T-cell (primary cell): ENCODE measurements at regions not wholly inside any gene's neighbourhood (a gene's known extent, or its start where the extent isn't known, plus 50 kb on each side); places are given as distances from the start of the nearest gene placed in this dataset.

Experiments used
- ATAC-seq, 4 experiments: fragments of 200-7000 bp in 3 of 4; fragments of 150-1000 bp in 1 of 4; cut with Tn5 transposase; replicated peaks in 1 of 4; 1 replicate in 3 of 4; 2 replicates in 1 of 4; pipeline ENCODE4 v1.10.0; 2021; ENCODE audit warnings: moderate library complexity in 3 of 4, mild to moderate bottlenecking in 2 of 4, moderate number of reproducible peaks in 1 of 4
- CTCF ChIA-PET, 2 donors: fragments of 300-600 bp; sonication (Branson Sonifier 250); formaldehyde crosslinking; loops; one replicate each; lab custom pipeline; 2022; ENCODE audit warnings: antibody characterized with exemption in 2 of 2; lab: Charles Lee
- POLR2A ChIA-PET, 2 donors: fragments of 300-600 bp; sonication (Branson Sonifier 250); formaldehyde crosslinking; loops; one replicate each; lab custom pipeline; 2022; ENCODE audit warnings: antibody characterized with exemption in 2 of 2; lab: Charles Lee
- DNase-seq, 35 experiments: peaks; one replicate each; pipeline versions ENCODE4 v3.0.0 to v3.0.0-alpha.2; 2013 to 2023
- H3K27ac ChIP-seq: one replicate; pipeline ENCODE4 v1.5.1; 2013; ENCODE audit warnings: low read length
- H3K27me3 ChIP-seq, 2 experiments: replicated peaks in 1 of 2; 1 replicate in 1 of 2; 2 replicates in 1 of 2; pipeline versions ENCODE4 v1.6.1 to v1.7.0; 2013; ENCODE audit warnings: low read length in 1 of 2, mixed read lengths in 1 of 2; ENCODE audit not compliant: control insufficient read depth in 2 of 2, insufficient read depth in 2 of 2; ENCODE audit errors: extremely low read depth in 1 of 2
- H3K36me3 ChIP-seq, 2 donors: 1 replicate in 1 of 2; 2 replicates in 1 of 2; pipeline versions ENCODE4 v1.6.1 to v1.7.0; 2013; ENCODE audit warnings: low read length in 1 of 2; ENCODE audit not compliant: control insufficient read depth in 2 of 2, insufficient read depth in 1 of 2; ENCODE audit errors: extremely low read depth in 1 of 2
- H3K4me1 ChIP-seq, 2 experiments: 1 replicate in 1 of 2; 2 replicates in 1 of 2; pipeline versions ENCODE4 v1.6.1 to v1.7.0; 2013; ENCODE audit warnings: low read length in 2 of 2, mixed read lengths in 1 of 2; ENCODE audit not compliant: insufficient read depth in 2 of 2, control insufficient read depth in 1 of 2; ENCODE audit errors: extremely low read depth in 1 of 2
- H3K4me3 ChIP-seq, 2 donors: 1 replicate in 1 of 2; 2 replicates in 1 of 2; pipeline versions ENCODE4 v1.5.1 to v1.7.0; 2013; ENCODE audit warnings: mild to moderate bottlenecking in 2 of 2, low read length in 1 of 2, moderate library complexity in 1 of 2; ENCODE audit not compliant: control insufficient read depth in 1 of 2; ENCODE audit errors: extremely low read depth in 1 of 2
- H3K9me3 ChIP-seq: 2 replicates; pipeline ENCODE4 v1.7.0; 2013
- H3K27ac Mint-ChIP-seq, 2 donors: one replicate each; pipeline ENCODE4 v1.8.0; 2020 to 2021; ENCODE audit warnings: mild to moderate bottlenecking in 2 of 2, mixed read lengths in 2 of 2
- H3K27me3 Mint-ChIP-seq, 2 donors: one replicate each; pipeline ENCODE4 v1.8.0; 2021 to 2022; ENCODE audit warnings: mixed read lengths in 2 of 2
- H3K36me3 Mint-ChIP-seq: one replicate; pipeline ENCODE4 v1.8.0; 2021; ENCODE audit warnings: mixed read lengths
- H3K4me1 Mint-ChIP-seq, 3 donors: one replicate each; pipeline ENCODE4 v1.8.0; 2020 to 2022; ENCODE audit warnings: mixed read lengths in 3 of 3, mild to moderate bottlenecking in 1 of 3
- H3K4me3 Mint-ChIP-seq, 3 donors: one replicate each; pipeline ENCODE4 v1.8.0; 2020 to 2022; ENCODE audit warnings: mild to moderate bottlenecking in 3 of 3, mixed read lengths in 3 of 3, moderate library complexity in 3 of 3
- H3K9me3 Mint-ChIP-seq, 3 donors: one replicate each; pipeline ENCODE4 v1.8.0; 2020 to 2022; ENCODE audit warnings: mixed read lengths in 3 of 3
- WGBS: methylation state at CpG from one replicate; pipeline ENCODE4 v1.1.5; 2013; ENCODE audit warnings: missing lambda C conversion rate; ENCODE audit not compliant: insufficient coverage; 5-methylcytosine and 5-hydroxymethylcytosine counted together

GRCh38 chr13:55583953-55584593 is 1556.6 kb upstream of the PRR20A start:
- Mint-ChIP-seq H3K27ac (no peak overlapping the region), H3K4me1 (no peaks in the 10 kb centered on the region), H3K27me3 (no peaks in the 10 kb centered on the region), H3K9me3 (peaks cover 22 to 24% (median 24%) of the 10 kb centered on the region in 3 donors), H3K36me3 (no peaks in the 10 kb centered on the region), H3K4me3 (no peak overlapping the region)
- no peaks in the 10 kb centered on the region for H3K36me3 ChIP-seq
- H3K27ac ChIP-seq: no peak overlapping the region
- no peak overlapping the region for H3K4me3 ChIP-seq
- WGBS: no CpG with 5 or more reads among the region's 6 CpGs
- H3K4me1 ChIP-seq: no peaks in the 10 kb centered on the region
- no peaks in the 10 kb centered on the region for H3K27me3 ChIP-seq
- no peak for DNase-seq
- H3K9me3 ChIP-seq: no peaks in the 10 kb centered on the region
- POLR2A ChIA-PET: no interaction called here
- CTCF ChIA-PET: no interaction called here
- no peak for ATAC-seq

GRCh38 chr13:55602784-55603183 is 1537.9 kb upstream of the PRR20A start:
- Histone ChIP-seq H3K4me3 (no peak overlapping the region), H3K4me1 (no peaks in the 10 kb centered on the region), H3K27me3 (no peaks in the 10 kb centered on the region), H3K27ac (no peak overlapping the region), H3K9me3 (peaks cover 2% of the 10 kb centered on the region), H3K36me3 (no peaks in the 10 kb centered on the region)
- no peak for ATAC-seq
- DNase-seq: no peak
- no peak overlapping the region for H3K4me3 Mint-ChIP-seq
- no peaks in the 10 kb centered on the region for H3K4me1 Mint-ChIP-seq
- peaks cover 0 to 4% (median 2%) of the 10 kb centered on the region in 3 donors for H3K9me3 Mint-ChIP-seq
- H3K27ac Mint-ChIP-seq: no peak overlapping the region
- ChIA-PET CTCF (no interaction called here), POLR2A (no interaction called here)
- H3K27me3 Mint-ChIP-seq: no peaks in the 10 kb centered on the region
- H3K36me3 Mint-ChIP-seq: no peaks in the 10 kb centered on the region
- no CpG with 5 or more reads among the region's 1 CpG for WGBS

GRCh38 chr13:55606045-55606665 is 1534.6 kb upstream of the PRR20A start:
- H3K4me3 Mint-ChIP-seq: no peak overlapping the region
- WGBS: 92% methylated on average over 19 of the region's 20 CpGs
- no peak overlapping the region for H3K27ac Mint-ChIP-seq
- no peaks in the 10 kb centered on the region for H3K4me1 Mint-ChIP-seq
- Histone ChIP-seq H3K4me3 (no peak overlapping the region), H3K27me3 (no peaks in the 10 kb centered on the region), H3K9me3 (peaks cover 3% of the 10 kb centered on the region), H3K36me3 (no peaks in the 10 kb centered on the region), H3K27ac (no peak overlapping the region), H3K4me1 (no peaks in the 10 kb centered on the region)
- H3K36me3 Mint-ChIP-seq: no peaks in the 10 kb centered on the region
- ATAC-seq: no peak
- no peaks in the 10 kb centered on the region for H3K27me3 Mint-ChIP-seq
- H3K9me3 Mint-ChIP-seq: peaks cover 3 to 12% (median 11%) of the 10 kb centered on the region in 3 donors
- POLR2A ChIA-PET: no interaction called here
- DNase-seq: no peak
- CTCF ChIA-PET: no interaction called here

GRCh38 chr13:55613429-55614187 is 1527.1 kb upstream of the PRR20A start:
- Histone ChIP-seq H3K27me3 (no peaks in the 10 kb centered on the region), H3K27ac (no peak overlapping the region), H3K4me1 (no peaks in the 10 kb centered on the region), H3K4me3 (no peak overlapping the region), H3K9me3 (no peaks in the 10 kb centered on the region), H3K36me3 (no peaks in the 10 kb centered on the region)
- no peaks in the 10 kb centered on the region for H3K27me3 Mint-ChIP-seq
- H3K9me3 Mint-ChIP-seq: peaks cover 3 to 15% (median 10%) of the 10 kb centered on the region in 3 donors
- POLR2A ChIA-PET: interaction anchor here in 1 of 2 donors (0.7 kb wide), 1 partner anchor 51 kb away, joined by 3 read pairs; no protein-coding TSS in a partner anchor
- no peak overlapping the region for H3K27ac Mint-ChIP-seq
- no peak overlapping the region for H3K4me3 Mint-ChIP-seq
- no peaks in the 10 kb centered on the region for H3K4me1 Mint-ChIP-seq
- no peak for DNase-seq
- H3K36me3 Mint-ChIP-seq: no peaks in the 10 kb centered on the region
- no peak for ATAC-seq
- CTCF ChIA-PET: no interaction called here
- WGBS: no CpG with 5 or more reads among the region's 4 CpGs

- H3K4me1 ChIP-seq: no peaks in the 10 kb centered on the region
- Mint-ChIP-seq H3K36me3 (no peaks in the 10 kb centered on the region), H3K9me3 (peaks cover 0 to 14% (median 8%) of the 10 kb centered on the region in 3 donors), H3K4me3 (no peak overlapping the region), H3K27me3 (no peaks in the 10 kb centered on the region), H3K27ac (no peak overlapping the region), H3K4me1 (no peaks in the 10 kb centered on the region)
- no peaks in the 10 kb centered on the region for H3K27me3 ChIP-seq
- no peak for ATAC-seq
- H3K4me3 ChIP-seq: no peak overlapping the region
- POLR2A ChIA-PET: no interaction called here
- no peaks in the 10 kb centered on the region for H3K36me3 ChIP-seq
- H3K27ac ChIP-seq: no peak overlapping the region
- no peak for DNase-seq
- WGBS: no CpG with 5 or more reads among the region's 1 CpG
- no peaks in the 10 kb centered on the region for H3K9me3 ChIP-seq
- CTCF ChIA-PET: no interaction called here
These were observed 1525.6 kb upstream of the PRR20A start for GRCh38 chr13:55615081-55615480.

- Mint-ChIP-seq H3K4me1 (no peaks in the 10 kb centered on the region), H3K36me3 (no peaks in the 10 kb centered on the region), H3K27me3 (no peaks in the 10 kb centered on the region), H3K4me3 (no peak overlapping the region), H3K27ac (no peak overlapping the region), H3K9me3 (peaks cover under 1 to 9% (median 5%) of the 10 kb centered on the region in 3 donors)
- ChIA-PET CTCF (no interaction called here), POLR2A (no interaction called here)
- no peaks in the 10 kb centered on the region for H3K27me3 ChIP-seq
- WGBS: 100% methylated on average over 2 of the region's 3 CpGs
- no peak overlapping the region for H3K4me3 ChIP-seq
- no peaks in the 10 kb centered on the region for H3K36me3 ChIP-seq
- no peak for DNase-seq
- H3K27ac ChIP-seq: no peak overlapping the region
- H3K9me3 ChIP-seq: no peaks in the 10 kb centered on the region
- no peaks in the 10 kb centered on the region for H3K4me1 ChIP-seq
- ATAC-seq: no peak
These were observed 1523.5 kb upstream of the PRR20A start for GRCh38 chr13:55617241-55617640.
